ENCODE measurements at regions not wholly inside any gene's neighbourhood (a gene's known extent, or its start where the extent isn't known, plus 50 kb on each side); places are given as distances from the start of the nearest gene placed in this dataset.

- WGBS = no CpG with 5 or more reads among the region's 2 CpGs
- no peaks in the 10 kb centered on the region for H3K4me1 ChIP-seq (ENCODE audit: control insufficient read depth, insufficient read depth, low read depth, low read length)
- H2AK5ac ChIP-seq (ENCODE audit: low read length, severe bottlenecking) = no peak overlapping the region
- H3K27ac ChIP-seq (ENCODE audit: low read length, poor library complexity, severe bottlenecking) = no peak overlapping the region
- H2BK5ac ChIP-seq (ENCODE audit: low read depth, low read length, poor library complexity, severe bottlenecking) = no peak overlapping the region
- no peak overlapping the region for H2BK12ac ChIP-seq (ENCODE audit: low read length in 2 of 2)
- no peak overlapping the region for H2BK120ac ChIP-seq (ENCODE audit: low read depth, low read length)
- H3K9me3 ChIP-seq (ENCODE audit: control insufficient read depth, low read length) = no peaks in the 10 kb centered on the region
- H3K14ac ChIP-seq (ENCODE audit: low read length in 2 of 2) = no peak overlapping the region
- H4K8ac ChIP-seq (ENCODE audit: low read length) = no peak overlapping the region
- no peak overlapping the region for H3K23ac ChIP-seq (ENCODE audit: low read length in 2 of 2)
- H3K4ac ChIP-seq (ENCODE audit: low read depth in 1 of 2, low read length in 2 of 2) = no peak overlapping the region
- H2AFZ ChIP-seq (ENCODE audit: low read depth, low read length) = no peak overlapping the region
- H3K18ac ChIP-seq (ENCODE audit: low read depth in 1 of 2, low read length in 2 of 2) = no peak overlapping the region
- DNase-seq = no peak
- no peaks in the 10 kb centered on the region for H3K79me1 ChIP-seq (replicated peaks; ENCODE audit: low read length, poor library complexity, severe bottlenecking)
- no peak overlapping the region for H3K4me2 ChIP-seq (ENCODE audit: low read length, poor library complexity, severe bottlenecking)
- no peak overlapping the region for H3K4me3 ChIP-seq (ENCODE audit: insufficient read depth in 1 of 2, low read depth in 1 of 2, low read length in 2 of 2)
- no peaks in the 10 kb centered on the region for H3K36me3 ChIP-seq (ENCODE audit: control insufficient read depth in 1 of 2, insufficient read depth in 2 of 2, low read depth in 1 of 2, low read length in 2 of 2)
- no peak overlapping the region for H2BK15ac ChIP-seq (ENCODE audit: low read depth, poor library complexity, severe bottlenecking)
- H4K91ac ChIP-seq (ENCODE audit: low read length) = no peak overlapping the region
- H3K9ac ChIP-seq (ENCODE audit: low read length) = no peak overlapping the region
- peaks cover 0 to 6% of the 10 kb centered on the region in 2 experiments for H3K27me3 ChIP-seq (ENCODE audit: control insufficient read depth in 1 of 2, insufficient read depth in 1 of 2, low read length in 2 of 2)
Observed at GRCh38 chr3:193029800-193030199, 112.1 kb upstream of the MB21D2 start.

GRCh38 chr3:193030276-193030675 is 112.6 kb upstream of the MB21D2 start:
- Histone ChIP-seq H4K91ac (ENCODE audit: low read length) (no peak overlapping the region), H2BK5ac (ENCODE audit: low read depth, low read length, poor library complexity, severe bottlenecking) (no peak overlapping the region), H3K18ac (ENCODE audit: low read depth in 1 of 2, low read length in 2 of 2) (no peak overlapping the region), H2AK5ac (ENCODE audit: low read length, severe bottlenecking) (no peak overlapping the region), H3K9ac (ENCODE audit: low read length) (no peak overlapping the region), H3K36me3 (ENCODE audit: control insufficient read depth in 1 of 2, insufficient read depth in 2 of 2, low read depth in 1 of 2, low read length in 2 of 2) (no peaks in the 10 kb centered on the region), H3K27me3 (ENCODE audit: control insufficient read depth in 1 of 2, insufficient read depth in 1 of 2, low read length in 2 of 2) (peaks cover 0 to 6% of the 10 kb centered on the region in 2 experiments), H3K4me1 (ENCODE audit: control insufficient read depth, insufficient read depth, low read depth, low read length) (no peaks in the 10 kb centered on the region), H2BK12ac (ENCODE audit: low read length in 2 of 2) (no peak overlapping the region), H3K4me3 (ENCODE audit: insufficient read depth in 1 of 2, low read depth in 1 of 2, low read length in 2 of 2) (no peak overlapping the region), H4K8ac (ENCODE audit: low read length) (no peak overlapping the region), H2BK120ac (ENCODE audit: low read depth, low read length) (no peak overlapping the region), H3K14ac (ENCODE audit: low read length in 2 of 2) (no peak overlapping the region), H2BK15ac (ENCODE audit: low read depth, poor library complexity, severe bottlenecking) (no peak overlapping the region), H3K9me3 (ENCODE audit: control insufficient read depth, low read length) (no peaks in the 10 kb centered on the region), H3K27ac (ENCODE audit: low read length, poor library complexity, severe bottlenecking) (no peak overlapping the region), H2AFZ (ENCODE audit: low read depth, low read length) (no peak overlapping the region), H3K23ac (ENCODE audit: low read length in 2 of 2) (no peak overlapping the region), H3K79me1 (replicated peaks; ENCODE audit: low read length, poor library complexity, severe bottlenecking) (no peaks in the 10 kb centered on the region), H3K4me2 (ENCODE audit: low read length, poor library complexity, severe bottlenecking) (no peak overlapping the region), H3K4ac (ENCODE audit: low read depth in 1 of 2, low read length in 2 of 2) (no peak overlapping the region)
- WGBS = 100% methylated on average over 1 of the region's 2 CpGs
- DNase-seq = no peak

- DNase-seq = no peak
- Histone ChIP-seq H2AK5ac (ENCODE audit: low read length, severe bottlenecking) (no peak overlapping the region), H3K4me2 (ENCODE audit: low read length, poor library complexity, severe bottlenecking) (no peak overlapping the region), H4K91ac (ENCODE audit: low read length) (no peak overlapping the region), H3K79me1 (replicated peaks; ENCODE audit: low read length, poor library complexity, severe bottlenecking) (no peaks in the 10 kb centered on the region), H2AFZ (ENCODE audit: low read depth, low read length) (no peak overlapping the region), H2BK12ac (ENCODE audit: low read length in 2 of 2) (no peak overlapping the region), H2BK120ac (ENCODE audit: low read depth, low read length) (no peak overlapping the region), H3K36me3 (ENCODE audit: control insufficient read depth in 1 of 2, insufficient read depth in 2 of 2, low read depth in 1 of 2, low read length in 2 of 2) (no peaks in the 10 kb centered on the region), H3K4ac (ENCODE audit: low read depth in 1 of 2, low read length in 2 of 2) (no peak overlapping the region), H3K4me3 (ENCODE audit: insufficient read depth in 1 of 2, low read depth in 1 of 2, low read length in 2 of 2) (no peak overlapping the region), H3K18ac (ENCODE audit: low read depth in 1 of 2, low read length in 2 of 2) (no peak overlapping the region), H3K27me3 (ENCODE audit: control insufficient read depth in 1 of 2, insufficient read depth in 1 of 2, low read length in 2 of 2) (peaks cover 0 to 6% of the 10 kb centered on the region in 2 experiments), H3K14ac (ENCODE audit: low read length in 2 of 2) (no peak overlapping the region), H3K9ac (ENCODE audit: low read length) (no peak overlapping the region), H2BK15ac (ENCODE audit: low read depth, poor library complexity, severe bottlenecking) (no peak overlapping the region), H2BK5ac (ENCODE audit: low read depth, low read length, poor library complexity, severe bottlenecking) (no peak overlapping the region), H3K27ac (ENCODE audit: low read length, poor library complexity, severe bottlenecking) (no peak overlapping the region), H4K8ac (ENCODE audit: low read length) (no peak overlapping the region), H3K23ac (ENCODE audit: low read length in 2 of 2) (no peak overlapping the region), H3K4me1 (ENCODE audit: control insufficient read depth, insufficient read depth, low read depth, low read length) (no peaks in the 10 kb centered on the region), H3K9me3 (ENCODE audit: control insufficient read depth, low read length) (no peaks in the 10 kb centered on the region)
- WGBS = 50% methylated on average over 2 of the region's 2 CpGs
Observed at GRCh38 chr3:193031911-193032310, 114.3 kb upstream of the MB21D2 start.

- no peak overlapping the region for H2BK5ac ChIP-seq (ENCODE audit: low read depth, low read length, poor library complexity, severe bottlenecking)
- H3K36me3 ChIP-seq (ENCODE audit: control insufficient read depth in 1 of 2, insufficient read depth in 2 of 2, low read depth in 1 of 2, low read length in 2 of 2) = no peaks in the 10 kb centered on the region
- H3K18ac ChIP-seq (ENCODE audit: low read depth in 1 of 2, low read length in 2 of 2) = no peak overlapping the region
- H3K4ac ChIP-seq (ENCODE audit: low read depth in 1 of 2, low read length in 2 of 2) = no peak overlapping the region
- H3K9ac ChIP-seq (ENCODE audit: low read length) = no peak overlapping the region
- DNase-seq = no peak
- H3K4me2 ChIP-seq (ENCODE audit: low read length, poor library complexity, severe bottlenecking) = no peak overlapping the region
- 92% methylated on average over 7 of the region's 7 CpGs for WGBS
- no peak overlapping the region for H2BK120ac ChIP-seq (ENCODE audit: low read depth, low read length)
- H4K91ac ChIP-seq (ENCODE audit: low read length) = no peak overlapping the region
- no peak overlapping the region for H2BK15ac ChIP-seq (ENCODE audit: low read depth, poor library complexity, severe bottlenecking)
- no peak overlapping the region for H2AK5ac ChIP-seq (ENCODE audit: low read length, severe bottlenecking)
- no peak overlapping the region for H3K14ac ChIP-seq (ENCODE audit: low read length in 2 of 2)
- no peak overlapping the region for H2AFZ ChIP-seq (ENCODE audit: low read depth, low read length)
- H3K4me3 ChIP-seq (ENCODE audit: insufficient read depth in 1 of 2, low read depth in 1 of 2, low read length in 2 of 2) = no peak overlapping the region
- no peaks in the 10 kb centered on the region for H3K4me1 ChIP-seq (ENCODE audit: control insufficient read depth, insufficient read depth, low read depth, low read length)
- H4K8ac ChIP-seq (ENCODE audit: low read length) = no peak overlapping the region
- peaks cover 0 to 6% of the 10 kb centered on the region in 2 experiments for H3K27me3 ChIP-seq (ENCODE audit: control insufficient read depth in 1 of 2, insufficient read depth in 1 of 2, low read length in 2 of 2)
- no peaks in the 10 kb centered on the region for H3K9me3 ChIP-seq (ENCODE audit: control insufficient read depth, low read length)
- H3K79me1 ChIP-seq (replicated peaks; ENCODE audit: low read length, poor library complexity, severe bottlenecking) = no peaks in the 10 kb centered on the region
- no peak overlapping the region for H3K27ac ChIP-seq (ENCODE audit: low read length, poor library complexity, severe bottlenecking)
- no peak overlapping the region for H3K23ac ChIP-seq (ENCODE audit: low read length in 2 of 2)
- no peak overlapping the region for H2BK12ac ChIP-seq (ENCODE audit: low read length in 2 of 2)
Observed at GRCh38 chr3:193033226-193033780, 115.6 kb upstream of the MB21D2 start.
